Retinal pigment epithelial cell (primary cell): ENCODE measurements at regions not wholly inside any gene's neighbourhood (a gene's known extent, or its start where the extent isn't known, plus 50 kb on each side); places are given as distances from the start of the nearest gene placed in this dataset.

Source experiments
- DNase-seq: peaks from one replicate; pipeline ENCODE4 v3.0.0-alpha.2; 2010; ENCODE audit warnings: low read depth
- H3K4me3 ChIP-seq: 2 replicates; pipeline ENCODE4 v1.5.1; 2011; ENCODE audit warnings: mild to moderate bottlenecking, low read length, control low read depth, moderate library complexity
- TF ChIP-seq, protein P1 (sequence below): conservative IDR thresholded peaks from 2 replicates; pipeline ENCODE4 v1.5.1; 2011; ENCODE audit warnings: low read depth, low read length, control low read depth, inconsistent platforms

DNA sequence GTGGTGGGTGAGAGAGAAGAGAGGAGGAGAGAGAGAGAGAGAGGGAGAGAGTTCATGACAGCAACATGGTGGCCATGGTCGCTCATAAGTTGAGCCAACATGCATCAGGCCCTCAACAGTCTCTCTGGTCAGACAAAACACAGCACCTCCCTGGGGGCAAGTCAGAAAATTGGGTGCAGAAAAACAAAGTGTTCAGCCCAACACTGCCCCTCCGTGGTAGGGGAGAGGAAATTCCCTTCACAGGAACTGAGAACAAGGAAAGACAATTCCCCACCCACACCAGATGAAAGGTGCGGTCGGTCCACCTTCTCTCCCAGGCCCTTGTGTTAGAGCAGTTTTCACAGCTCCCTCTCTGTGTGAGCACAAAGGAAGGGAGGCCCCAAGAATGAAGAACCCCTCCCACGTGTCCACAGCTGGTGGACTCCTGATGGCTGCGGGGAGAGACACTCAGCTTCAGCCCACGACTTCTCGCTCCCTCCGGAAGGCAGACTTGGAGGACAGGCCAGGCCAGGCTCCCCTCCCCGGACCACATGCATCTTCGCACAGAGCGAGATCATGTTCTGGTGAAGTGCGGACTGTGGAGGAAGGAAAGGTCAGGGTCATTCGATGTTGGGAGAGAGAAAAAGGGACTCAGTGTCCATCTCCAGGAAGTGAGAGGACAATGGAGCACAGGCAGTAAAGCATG is 181.7 kb downstream of the ANAPC1 start:
- H3K4me3 ChIP-seq = no peak overlapping the region
- TF ChIP-seq, protein P1, sequence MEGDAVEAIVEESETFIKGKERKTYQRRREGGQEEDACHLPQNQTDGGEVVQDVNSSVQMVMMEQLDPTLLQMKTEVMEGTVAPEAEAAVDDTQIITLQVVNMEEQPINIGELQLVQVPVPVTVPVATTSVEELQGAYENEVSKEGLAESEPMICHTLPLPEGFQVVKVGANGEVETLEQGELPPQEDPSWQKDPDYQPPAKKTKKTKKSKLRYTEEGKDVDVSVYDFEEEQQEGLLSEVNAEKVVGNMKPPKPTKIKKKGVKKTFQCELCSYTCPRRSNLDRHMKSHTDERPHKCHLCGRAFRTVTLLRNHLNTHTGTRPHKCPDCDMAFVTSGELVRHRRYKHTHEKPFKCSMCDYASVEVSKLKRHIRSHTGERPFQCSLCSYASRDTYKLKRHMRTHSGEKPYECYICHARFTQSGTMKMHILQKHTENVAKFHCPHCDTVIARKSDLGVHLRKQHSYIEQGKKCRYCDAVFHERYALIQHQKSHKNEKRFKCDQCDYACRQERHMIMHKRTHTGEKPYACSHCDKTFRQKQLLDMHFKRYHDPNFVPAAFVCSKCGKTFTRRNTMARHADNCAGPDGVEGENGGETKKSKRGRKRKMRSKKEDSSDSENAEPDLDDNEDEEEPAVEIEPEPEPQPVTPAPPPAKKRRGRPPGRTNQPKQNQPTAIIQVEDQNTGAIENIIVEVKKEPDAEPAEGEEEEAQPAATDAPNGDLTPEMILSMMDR = peak; percentile 77
- DNase-seq = no peak

DNA sequence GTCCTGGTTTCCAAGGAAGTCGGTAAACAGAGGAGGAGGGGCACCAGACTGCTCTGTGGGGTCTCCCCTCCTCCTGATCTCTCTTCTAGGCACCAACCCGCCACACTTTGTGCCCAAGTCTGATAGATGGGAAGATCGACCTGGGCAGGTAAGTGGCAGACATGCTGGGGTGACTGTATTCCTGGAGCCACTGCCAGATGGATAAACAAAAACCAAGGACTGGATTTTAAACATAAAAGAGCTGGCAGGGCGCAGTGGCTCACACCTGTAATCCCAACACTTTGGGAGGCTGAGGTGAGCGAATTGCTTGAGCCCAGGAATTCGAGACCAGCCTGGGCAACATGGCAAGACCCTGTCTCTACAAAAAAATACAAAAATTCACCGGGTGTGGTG is 181.2 kb downstream of the ANAPC1 start:
- no peak overlapping the region for H3K4me3 ChIP-seq
- TF ChIP-seq, protein P1 = no peak
- no peak for DNase-seq

DNA sequence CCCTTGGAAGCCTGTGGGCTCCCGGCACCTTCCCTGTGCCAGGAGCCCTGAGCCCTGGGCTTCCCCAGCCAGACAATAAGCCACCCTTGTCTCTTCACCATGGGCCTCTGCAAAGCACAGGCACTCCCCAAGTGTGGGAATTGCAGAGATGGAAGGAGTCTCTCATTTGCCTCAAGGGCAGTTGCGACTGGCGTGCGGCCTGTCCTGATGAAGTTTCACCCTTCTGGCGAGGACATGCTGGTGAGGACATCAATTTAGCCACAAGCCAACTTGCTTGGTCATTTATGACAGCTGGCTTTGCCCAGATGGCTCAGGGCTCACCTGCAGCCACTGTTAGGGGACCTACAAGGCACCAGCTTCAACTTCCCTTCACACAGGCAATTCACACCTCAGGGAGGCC is 180.2 kb downstream of the ANAPC1 start:
- no peak overlapping the region for H3K4me3 ChIP-seq
- TF ChIP-seq, protein P1 = no peak
- no peak for DNase-seq

DNA sequence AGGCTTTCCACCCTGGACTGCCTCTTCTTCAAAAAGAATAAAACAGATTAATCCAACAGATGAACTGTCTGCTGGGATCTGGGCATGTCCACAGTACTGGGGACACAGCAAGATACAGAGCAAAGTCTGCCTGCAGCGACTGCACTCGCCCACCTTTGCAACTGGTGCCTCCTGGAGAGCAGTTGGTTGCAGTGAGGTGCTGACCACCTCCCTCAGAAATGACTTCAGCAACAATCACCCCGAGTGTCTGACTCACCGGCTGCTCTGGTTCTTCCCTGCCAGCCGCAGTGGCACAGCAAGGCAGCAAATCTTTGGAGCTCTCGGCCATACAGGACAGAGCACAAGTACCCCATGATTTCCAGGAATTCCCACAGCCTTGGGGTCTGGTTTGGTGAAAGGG is 179.7 kb downstream of the ANAPC1 start:
- TF ChIP-seq, protein P1 = peak; percentile 17
- H3K4me3 ChIP-seq = no peak overlapping the region
- DNase-seq = peak; percentile 92

DNA sequence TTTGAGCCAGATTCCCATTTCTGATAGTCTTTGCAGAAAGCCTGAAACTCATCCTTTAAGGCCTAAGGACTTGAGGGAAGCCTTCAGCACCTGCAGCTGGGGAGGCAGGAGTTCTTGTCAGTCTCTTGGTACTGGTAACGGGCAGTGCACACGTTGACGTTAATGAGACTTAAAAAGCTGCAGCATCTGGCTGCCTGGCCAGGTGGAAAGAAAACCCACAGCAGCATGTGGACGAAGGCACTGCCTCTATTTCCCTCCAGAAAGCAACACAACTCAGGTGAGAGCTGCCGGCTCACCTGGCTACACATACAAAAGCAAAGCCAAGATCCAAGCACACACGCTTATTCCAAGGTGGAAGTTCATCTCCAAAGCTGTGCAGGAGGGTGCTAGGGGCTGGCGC is 178.8 kb downstream of the ANAPC1 start:
- H3K4me3 ChIP-seq = no peak overlapping the region
- no peak for DNase-seq
- TF ChIP-seq, protein P1 = no peak

DNA sequence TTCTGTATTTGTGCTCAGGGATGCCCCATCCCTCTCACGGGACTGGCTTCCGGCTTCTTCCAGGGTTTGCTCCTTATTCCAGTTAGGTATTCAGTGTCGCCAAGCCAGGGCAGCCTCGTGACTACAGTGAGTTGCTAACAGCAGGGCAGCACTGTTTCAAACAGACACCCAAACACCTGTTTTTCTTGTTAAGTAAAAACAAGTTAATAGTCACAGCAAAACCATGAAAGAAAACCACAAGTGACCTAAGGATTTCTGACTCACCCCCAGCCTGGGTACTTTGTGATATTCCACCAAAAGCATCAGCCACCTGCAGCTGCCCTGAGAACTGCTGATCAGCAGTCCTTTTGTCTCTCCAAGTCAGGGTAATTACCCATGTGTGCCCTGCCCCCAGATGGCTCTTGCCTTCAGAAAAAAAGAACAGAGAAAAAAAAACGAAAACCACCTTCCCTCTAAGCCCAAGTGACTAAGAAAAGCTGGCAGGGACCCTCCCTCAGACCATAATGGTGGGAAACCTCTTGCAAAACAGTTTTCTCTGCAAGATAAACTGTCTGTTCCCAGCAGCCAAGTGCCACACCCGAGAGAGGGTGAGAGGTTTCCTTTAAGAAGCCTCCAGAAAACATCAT is 178.2 kb downstream of the ANAPC1 start:
- peak; percentile 99 for DNase-seq
- TF ChIP-seq, protein P1 = no peak
- H3K4me3 ChIP-seq = no peak overlapping the region

DNA sequence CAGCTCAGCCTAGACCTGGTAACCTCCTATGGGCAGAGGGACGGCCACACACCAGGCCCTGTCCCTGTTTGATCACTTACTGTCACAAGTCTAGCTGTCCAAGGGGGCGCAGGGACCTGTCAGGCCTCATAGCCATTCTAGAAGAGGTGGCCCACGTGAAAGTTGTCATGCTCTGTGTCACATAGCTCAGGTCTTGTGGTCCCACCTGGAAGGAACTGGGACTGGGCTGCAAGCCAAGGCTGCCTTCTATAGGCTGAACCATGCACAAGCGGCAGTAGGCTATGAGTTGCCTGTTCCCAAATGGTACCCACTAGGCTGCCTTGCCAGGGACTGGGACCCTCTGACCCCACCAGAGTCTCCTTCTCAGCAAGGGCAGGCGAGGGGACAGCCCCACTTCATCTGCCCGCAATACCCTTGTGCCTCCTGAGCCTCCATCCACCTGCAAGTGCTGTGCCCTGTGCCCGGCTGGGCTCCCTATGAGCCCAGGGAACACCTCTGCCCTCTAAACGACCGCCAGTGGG is 177.5 kb downstream of the ANAPC1 start:
- DNase-seq = no peak
- no peak overlapping the region for H3K4me3 ChIP-seq
- TF ChIP-seq, protein P1 = no peak
